GM12878 (cell line): ENCODE measurements at regions not wholly inside any gene's neighbourhood (a gene's known extent, or its start where the extent isn't known, plus 50 kb on each side); places are given as distances from the start of the nearest gene placed in this dataset.

Experiments
- ATAC-seq: fragments of 200-7000 bp; cut with Tn5 transposase; 3 replicates; pipeline ENCODE4 v1.9.1; 2020; ENCODE audit warnings: mild to moderate bottlenecking, moderate library complexity
- BruUV-seq: library from RNA; stranded (reverse); fragments of 400-500 nt; replicated peaks from 2 replicates; lab custom pipeline; 2021; lab: Mats Ljungman, UMichigan
- CTCF ChIA-PET: fragments of 300-600 bp; sonication (Branson Sonifier 250); formaldehyde crosslinking; extraction: SDS; loops from one replicate; lab custom pipeline; 2021; ENCODE audit warnings: inconsistent platforms; lab: Yijun Ruan, JAX
- POLR2A ChIA-PET: fragments of 350-600 bp; formaldehyde crosslinking; extraction: SDS; loops from one replicate; lab custom pipeline; 2021; ENCODE audit warnings: inconsistent platforms; lab: Charles Lee
- RAD21 ChIA-PET: fragments of 300-600 bp; sonication (Branson Sonifier 250); formaldehyde crosslinking; loops from one replicate; lab custom pipeline; 2023; ENCODE audit warnings: antibody characterized with exemption; ENCODE audit not compliant: unreplicated experiment; lab: Charles Lee
- SMC1A ChIA-PET: fragments of 300-600 bp; sonication (Branson Sonifier 250); formaldehyde crosslinking; loops from one replicate; lab custom pipeline; 2023; ENCODE audit not compliant: unreplicated experiment, uncharacterized antibody; lab: Charles Lee
- DNase-seq: peaks from one replicate; pipeline ENCODE4 v3.0.0-alpha.2; 2011; ENCODE audit warnings: low read depth, low spot score
- FAIRE-seq: peaks from 3 replicates; lab custom pipeline; 2011; peaks lifted over from hg19 to GRCh38; lab: Jason Lieb, UNC
- H2AFZ ChIP-seq: 2 replicates; pipeline ENCODE4 v1.6.0; 2011; ENCODE audit warnings: low read depth, low read length, control low read depth; ENCODE audit not compliant: control insufficient read depth
- H3K27ac ChIP-seq: 2 replicates; pipeline ENCODE4 v1.5.1; 2011; ENCODE audit warnings: control low read depth; ENCODE audit not compliant: control insufficient read depth, insufficient read depth
- H3K27me3 ChIP-seq, 2 experiments: replicated peaks in 1 of 2; 2 replicates each; pipeline versions ENCODE4 v1.6.0 to v1.6.1; 2011; ENCODE audit warnings: low read length in 1 of 2; ENCODE audit not compliant: control insufficient read depth in 2 of 2, insufficient read depth in 2 of 2
- H3K36me3 ChIP-seq, 2 experiments: 2 replicates each; pipeline ENCODE4 v1.5.1; 2011; ENCODE audit warnings: low read length in 1 of 2; ENCODE audit not compliant: control insufficient read depth in 2 of 2, insufficient read depth in 2 of 2
- H3K4me1 ChIP-seq: 2 replicates; pipeline ENCODE4 v1.6.1; 2011; ENCODE audit warnings: mild to moderate bottlenecking, low read length, moderate library complexity, mixed read lengths; ENCODE audit not compliant: control insufficient read depth, insufficient read depth
- H3K4me2 ChIP-seq: 2 replicates; pipeline ENCODE4 v1.6.0; 2011; ENCODE audit warnings: control low read depth; ENCODE audit not compliant: control insufficient read depth, insufficient read depth
- H3K4me3 ChIP-seq: fragments of 200-600 bp; sonication (generic); 2 replicates; pipeline ENCODE4 v1.5.1; 2016
- H3K79me2 ChIP-seq: 2 replicates; pipeline ENCODE4 v1.6.0; 2011; ENCODE audit warnings: low read length; ENCODE audit not compliant: control insufficient read depth, insufficient read depth
- H3K9ac ChIP-seq: 2 replicates; pipeline ENCODE4 v1.8.0; 2011; ENCODE audit warnings: low read length, control low read depth, mixed read lengths; ENCODE audit not compliant: control insufficient read depth, insufficient read depth
- H3K9me3 ChIP-seq: replicated peaks from 3 replicates; pipeline ENCODE4 v1.5.1; 2011; ENCODE audit warnings: mild to moderate bottlenecking, low read length; ENCODE audit not compliant: control insufficient read depth, insufficient read depth
- H4K20me1 ChIP-seq: 2 replicates; pipeline ENCODE4 v1.6.0; 2011; ENCODE audit not compliant: control insufficient read depth, insufficient read depth
- CBX5 ChIP-seq: sonication (generic); IDR thresholded peaks from 2 replicates; pipeline ENCODE4 v1.6.1; 2016; ENCODE audit warnings: low read depth, moderate library complexity, mild to moderate bottlenecking, inconsistent platforms
- CREB1 ChIP-seq: IDR thresholded peaks from 2 replicates; pipeline ENCODE4 v1.6.1; 2012; ENCODE audit warnings: low read depth, mild to moderate bottlenecking, inconsistent platforms
- EZH2 ChIP-seq: IDR thresholded peaks from 2 replicates; pipeline ENCODE4 v1.6.1; 2012; ENCODE audit warnings: low read depth, mild to moderate bottlenecking, control low read depth, inconsistent platforms, low read length, borderline replicate concordance; ENCODE audit not compliant: control insufficient read depth
- FOXK2 ChIP-seq: fragments of 450-650 bp; IDR thresholded peaks from 2 replicates; pipeline ENCODE4 v1.6.1; 2017; ENCODE audit warnings: mild to moderate bottlenecking, moderate library complexity
- GABPA ChIP-seq: IDR thresholded peaks from 2 replicates; pipeline ENCODE4 v1.6.1; 2014; ENCODE audit warnings: antibody characterized with exemption, low read depth, mild to moderate bottlenecking, inconsistent platforms
- JUNB ChIP-seq: IDR thresholded peaks from 2 replicates; pipeline ENCODE4 v1.6.1; 2016; ENCODE audit warnings: antibody characterized with exemption, mild to moderate bottlenecking
- NR2C2 ChIP-seq: IDR thresholded peaks from 2 replicates; pipeline ENCODE4 v1.6.1; 2011; ENCODE audit warnings: borderline replicate concordance, low read depth; ENCODE audit not compliant: control insufficient read depth, insufficient read length
- PML ChIP-seq: IDR thresholded peaks from 2 replicates; pipeline ENCODE4 v1.6.1; 2012; ENCODE audit warnings: low read length, inconsistent platforms
- RB1 ChIP-seq: fragments of 450-650 bp; formaldehyde crosslinking; IDR thresholded peaks from 2 replicates; pipeline ENCODE4 v1.6.1; 2017; ENCODE audit warnings: mild to moderate bottlenecking, borderline replicate concordance
- RFX5 ChIP-seq: IDR thresholded peaks from 2 replicates; pipeline ENCODE4 v1.6.1; 2011; ENCODE audit warnings: low read depth, low read length, improper control_type of control experiment
- SPI1 ChIP-seq: IDR thresholded peaks from 2 replicates; pipeline ENCODE4 v1.6.1; 2011; ENCODE audit warnings: low read depth, mild to moderate bottlenecking, low read length, moderate library complexity, borderline replicate concordance; ENCODE audit not compliant: insufficient read depth
- SREBF2 ChIP-seq: IDR thresholded peaks from 2 replicates; pipeline ENCODE4 v1.6.1; 2012; ENCODE audit warnings: mild to moderate bottlenecking, low read length
- ZBED1 ChIP-seq: IDR thresholded peaks from 2 replicates; pipeline ENCODE4 v1.6.1; 2016; ENCODE audit warnings: borderline replicate concordance
- ZNF24 ChIP-seq: fragments of 450-650 bp; IDR thresholded peaks from 2 replicates; pipeline ENCODE4 v1.6.1; 2017; ENCODE audit warnings: antibody characterized with exemption, mild to moderate bottlenecking
- WGBS: methylation state at CpG from one replicate; pipeline ENCODE4 v1.1.6; 2016; ENCODE audit warnings: low lambda C conversion rate; ENCODE audit not compliant: insufficient replicate concordance, insufficient coverage; ENCODE audit errors: missing lambda C conversion rate; 5-methylcytosine and 5-hydroxymethylcytosine counted together
- in situ Hi-C: fragments of 300-500 bp; cut with MboI; formaldehyde crosslinking; loops from 9 replicates; pipeline ENCODE4 v1.14.3; 2018; ENCODE audit warnings: mixed read lengths
- intact Hi-C: fragments of 100-400 bp; cut with micrococcal nuclease; formaldehyde crosslinking; loops from one replicate; pipeline ENCODE4 v1.14.2; 2022; ENCODE audit not compliant: unreplicated experiment
- TF ChIP-seq, protein P1 (sequence below): IDR thresholded peaks from 2 replicates; pipeline ENCODE4 v1.6.1; 2011; ENCODE audit warnings: low read depth, low read length, improper control_type of control experiment, borderline replicate concordance
- TF ChIP-seq, protein P2 (sequence below): fragments of 450-650 bp; IDR thresholded peaks from 2 replicates; pipeline ENCODE4 v1.6.1; 2014; ENCODE audit warnings: mild to moderate bottlenecking
- TF ChIP-seq, protein P3 (sequence below): IDR thresholded peaks from 2 replicates; pipeline ENCODE4 v1.6.1; 2012; ENCODE audit warnings: low read depth, low read length, improper control_type of control experiment

DNA sequence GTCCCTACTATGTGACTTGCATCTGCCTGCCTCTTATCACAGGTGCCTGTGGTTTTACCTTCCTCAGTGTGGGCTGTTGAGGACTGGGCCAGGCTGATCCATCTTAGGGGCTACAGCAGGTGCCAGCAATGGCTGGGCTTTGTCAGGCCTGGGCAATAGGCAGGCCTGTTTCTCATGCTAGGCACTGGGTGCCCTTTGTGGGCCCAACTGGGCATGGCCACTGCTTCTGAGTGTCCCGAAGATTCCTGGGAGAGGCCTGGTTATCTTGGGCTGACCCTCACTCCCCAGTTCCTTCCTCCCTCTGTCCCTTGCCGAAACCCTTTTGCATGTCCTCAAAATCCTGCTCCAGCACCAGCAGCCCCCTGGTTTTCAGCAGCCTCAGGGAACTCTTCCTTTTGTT lies 1024.9 kb downstream of the KCNJ18 start:
- ChIA-PET RAD21 (no interaction called here), SMC1A (no interaction called here), CTCF (no interaction called here), POLR2A (no interaction called here)
- Histone ChIP-seq H3K4me3 (no peak overlapping the region), H3K9me3 (no peaks in the 10 kb centered on the region; the same call in 2 of the 3 replicates), H3K79me2 (no peaks in the 10 kb centered on the region), H3K27me3 (no peaks in the 10 kb centered on the region), H3K27ac (no peak overlapping the region), H2AFZ (no peak overlapping the region), H3K4me2 (no peak overlapping the region), H3K4me1 (no peaks in the 10 kb centered on the region), H3K9ac (no peak overlapping the region), H3K36me3 (no peaks in the 10 kb centered on the region), H4K20me1 (no peaks in the 10 kb centered on the region)
- WGBS: 3% methylated on average over 2 of the region's 2 CpGs
- ATAC-seq: no peak
- in situ Hi-C loops (no loop called here), intact Hi-C loops (no loop called here)
- FAIRE-seq: no peak
- TF ChIP-seq CREB1: no peak
- no peak for TF ChIP-seq EZH2
- DNase-seq: no peak
- no TSS peak for BruUV-seq

DNA sequence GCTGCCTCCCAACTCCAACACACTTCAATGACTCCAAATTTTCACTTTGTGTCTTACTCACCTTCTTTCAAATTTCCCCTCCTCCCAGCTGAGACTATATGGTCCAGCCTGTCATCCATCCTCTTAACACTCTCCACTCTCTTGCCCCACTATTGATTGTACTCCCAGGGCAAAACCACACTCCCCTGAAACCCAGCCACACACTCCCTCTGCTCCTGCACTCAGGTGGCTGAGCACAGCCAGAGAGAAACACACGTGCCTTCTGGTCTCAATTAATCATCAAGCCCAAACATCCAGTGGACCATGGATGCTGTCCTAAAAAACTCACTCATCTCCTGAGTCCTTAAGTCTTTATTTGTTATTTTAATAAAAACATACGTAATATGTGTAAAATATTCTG lies 1026.4 kb downstream of the KCNJ18 start:
- intact Hi-C loops: no loop called here
- SMC1A ChIA-PET: no interaction called here
- ATAC-seq: no peak

More for the DNA sequence above, 1026.4 kb downstream of the KCNJ18 start:
- TF ChIP-seq JUNB (no peak), SPI1 (no peak), CBX5 (no peak), SREBF2 (no peak), GABPA (no peak), ZNF24 (no peak), RFX5 (no peak), NR2C2 (no peak), FOXK2 (no peak), RB1 (no peak), PML (no peak), ZBED1 (no peak)
- TF ChIP-seq, protein P1, sequence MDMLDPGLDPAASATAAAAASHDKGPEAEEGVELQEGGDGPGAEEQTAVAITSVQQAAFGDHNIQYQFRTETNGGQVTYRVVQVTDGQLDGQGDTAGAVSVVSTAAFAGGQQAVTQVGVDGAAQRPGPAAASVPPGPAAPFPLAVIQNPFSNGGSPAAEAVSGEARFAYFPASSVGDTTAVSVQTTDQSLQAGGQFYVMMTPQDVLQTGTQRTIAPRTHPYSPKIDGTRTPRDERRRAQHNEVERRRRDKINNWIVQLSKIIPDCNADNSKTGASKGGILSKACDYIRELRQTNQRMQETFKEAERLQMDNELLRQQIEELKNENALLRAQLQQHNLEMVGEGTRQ: no peak
- TF ChIP-seq, protein P2, sequence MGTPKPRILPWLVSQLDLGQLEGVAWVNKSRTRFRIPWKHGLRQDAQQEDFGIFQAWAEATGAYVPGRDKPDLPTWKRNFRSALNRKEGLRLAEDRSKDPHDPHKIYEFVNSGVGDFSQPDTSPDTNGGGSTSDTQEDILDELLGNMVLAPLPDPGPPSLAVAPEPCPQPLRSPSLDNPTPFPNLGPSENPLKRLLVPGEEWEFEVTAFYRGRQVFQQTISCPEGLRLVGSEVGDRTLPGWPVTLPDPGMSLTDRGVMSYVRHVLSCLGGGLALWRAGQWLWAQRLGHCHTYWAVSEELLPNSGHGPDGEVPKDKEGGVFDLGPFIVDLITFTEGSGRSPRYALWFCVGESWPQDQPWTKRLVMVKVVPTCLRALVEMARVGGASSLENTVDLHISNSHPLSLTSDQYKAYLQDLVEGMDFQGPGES: no peak
- TF ChIP-seq, protein P3, sequence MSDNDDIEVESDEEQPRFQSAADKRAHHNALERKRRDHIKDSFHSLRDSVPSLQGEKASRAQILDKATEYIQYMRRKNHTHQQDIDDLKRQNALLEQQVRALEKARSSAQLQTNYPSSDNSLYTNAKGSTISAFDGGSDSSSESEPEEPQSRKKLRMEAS: no peak
- TF ChIP-seq, all 136 proteins: peak for 0
- no peaks in the 10 kb centered on the region; the same call in 2 of the 3 replicates for H3K9me3 ChIP-seq
- ChIA-PET CTCF (no interaction called here), POLR2A (no interaction called here), RAD21 (no interaction called here)
- H3K4me3 ChIP-seq: no peak overlapping the region
- no peak overlapping the region for H2AFZ ChIP-seq
- H3K79me2 ChIP-seq: no peaks in the 10 kb centered on the region
- DNase-seq (no peak), FAIRE-seq (no peak)
- in situ Hi-C loops: no loop called here
- WGBS: 2% methylated on average over 2 of the region's 2 CpGs
- H3K4me2 ChIP-seq: no peak overlapping the region
- no peaks in the 10 kb centered on the region for H3K36me3 ChIP-seq
- no peak overlapping the region for H3K9ac ChIP-seq
- H4K20me1 ChIP-seq: no peaks in the 10 kb centered on the region
- no TSS peak for BruUV-seq
- no peaks in the 10 kb centered on the region for H3K4me1 ChIP-seq
- H3K27ac ChIP-seq: no peak overlapping the region
- H3K27me3 ChIP-seq: no peaks in the 10 kb centered on the region
